ENCODE measurements at regions not wholly inside any gene's neighbourhood (a gene's known extent, or its start where the extent isn't known, plus 50 kb on each side); places are given as distances from the start of the nearest gene placed in this dataset.

DNA sequence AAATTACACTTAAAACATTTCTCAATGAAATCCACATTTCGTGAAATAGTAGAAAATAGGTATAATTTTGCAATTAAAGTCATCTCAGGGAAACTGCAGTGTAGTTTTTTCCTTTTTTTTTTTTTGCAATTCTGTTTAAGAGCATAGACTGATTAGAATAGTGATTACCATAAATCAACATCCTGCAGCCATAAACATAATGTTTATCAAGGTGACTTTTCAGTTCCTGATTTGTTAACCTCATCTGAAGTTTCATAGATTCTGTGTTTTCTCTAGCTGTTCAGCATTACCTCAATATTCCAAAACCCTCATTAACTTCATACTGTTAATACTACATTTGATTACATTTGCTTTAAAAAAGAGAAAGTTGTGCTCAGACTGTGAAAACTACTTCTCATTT lies 286.3 kb upstream of the DACH1 start:
- no peak for DNase-seq

DNA sequence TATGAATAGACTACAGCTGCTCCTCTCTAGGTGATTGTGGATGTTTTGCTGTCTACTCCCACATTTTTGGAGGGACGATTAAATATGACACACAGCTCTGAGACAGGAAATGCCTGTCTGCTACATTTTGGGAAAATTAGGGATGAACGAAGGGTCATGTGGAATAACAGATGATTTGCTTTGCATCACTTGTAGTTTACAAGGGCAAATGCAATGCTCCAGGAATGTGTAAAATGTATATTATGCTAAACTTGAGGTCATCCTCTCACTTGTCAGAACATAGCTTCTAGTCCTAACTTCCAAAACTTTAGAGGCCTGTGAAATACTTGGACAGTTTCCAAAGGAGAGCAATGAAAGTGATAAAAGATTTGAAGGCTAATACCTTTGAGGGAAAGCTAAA lies 284.2 kb upstream of the DACH1 start:
- DNase-seq, result no peak

DNA sequence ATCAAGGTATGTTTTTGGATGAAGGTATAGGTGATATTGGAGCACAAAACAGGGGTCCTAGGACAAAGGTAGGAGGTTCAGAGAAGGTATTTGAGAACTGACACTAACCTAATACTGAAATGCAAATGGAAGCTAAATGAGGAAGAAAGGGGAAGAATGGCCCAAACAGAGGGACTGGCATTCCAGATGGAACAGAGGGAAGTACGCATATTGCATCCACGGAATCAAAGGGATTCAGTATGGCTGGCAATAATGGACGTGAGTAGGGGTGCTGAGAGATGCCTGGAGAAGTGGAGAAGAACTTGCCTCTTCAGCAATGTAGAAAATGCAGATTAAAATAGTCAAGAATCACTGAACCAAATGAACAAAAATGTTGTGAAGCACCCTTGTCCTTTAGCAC lies 283.5 kb upstream of the DACH1 start:
- DNase-seq, result no peak

DNA sequence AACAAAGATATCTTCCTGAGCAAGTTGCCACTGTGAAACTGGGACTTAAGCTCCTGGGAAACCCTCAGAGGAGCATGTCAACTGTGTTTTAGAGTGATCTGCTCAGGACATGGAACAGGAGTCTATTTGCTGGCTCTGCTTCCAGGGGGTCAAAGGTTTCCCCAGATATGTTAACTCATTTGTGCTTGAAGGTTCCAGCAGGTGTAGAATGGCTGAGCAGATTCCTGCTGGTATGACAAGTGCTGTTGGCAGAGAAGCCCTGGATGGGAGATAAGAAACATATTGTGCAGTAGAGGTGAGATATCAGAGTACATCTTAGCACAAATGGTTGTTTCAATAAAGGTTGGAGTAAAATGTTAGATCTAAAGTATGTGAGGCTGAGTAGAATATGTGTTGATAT lies 282.7 kb upstream of the DACH1 start:
- DNase-seq, result no peak

DNA sequence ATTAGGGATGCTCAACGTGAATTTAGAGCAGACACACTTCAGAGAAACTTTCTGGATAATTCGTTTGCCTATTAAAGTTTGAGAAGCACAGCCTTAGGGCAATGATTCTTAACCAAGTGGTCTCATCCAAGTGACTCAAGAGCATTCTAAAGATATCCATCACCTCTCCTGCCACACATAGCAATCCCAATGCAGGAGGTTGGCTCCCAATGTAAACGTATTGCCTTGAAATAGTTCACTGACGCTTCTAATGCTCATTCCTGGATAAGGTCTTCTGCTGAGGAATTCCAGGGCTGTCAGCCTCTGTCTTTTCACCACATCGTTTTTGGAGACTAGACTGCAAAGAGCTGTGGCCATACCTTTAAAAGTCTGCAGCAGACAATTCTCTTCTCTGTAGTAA lies 279.8 kb upstream of the DACH1 start:
- no peak for DNase-seq

DNA sequence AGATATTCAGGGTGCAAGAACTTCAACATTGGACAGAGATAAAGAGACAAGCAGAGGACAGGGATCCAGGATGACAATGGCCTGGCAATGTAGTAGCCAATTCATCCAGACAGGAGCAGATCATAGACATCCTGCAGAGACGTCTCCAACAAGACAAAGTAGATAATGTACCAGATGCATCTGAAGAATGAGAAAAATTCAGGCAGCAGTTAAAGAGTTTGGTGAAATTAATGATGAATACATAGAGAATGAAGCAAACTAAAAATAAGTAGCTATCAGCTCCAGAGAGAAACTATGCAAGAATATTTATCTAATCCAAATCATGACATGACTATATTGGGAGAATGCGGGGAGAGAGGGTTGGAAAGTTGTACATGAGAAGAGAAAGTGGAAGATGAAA lies 278.4 kb upstream of the DACH1 start:
- no peak for DNase-seq

DNA sequence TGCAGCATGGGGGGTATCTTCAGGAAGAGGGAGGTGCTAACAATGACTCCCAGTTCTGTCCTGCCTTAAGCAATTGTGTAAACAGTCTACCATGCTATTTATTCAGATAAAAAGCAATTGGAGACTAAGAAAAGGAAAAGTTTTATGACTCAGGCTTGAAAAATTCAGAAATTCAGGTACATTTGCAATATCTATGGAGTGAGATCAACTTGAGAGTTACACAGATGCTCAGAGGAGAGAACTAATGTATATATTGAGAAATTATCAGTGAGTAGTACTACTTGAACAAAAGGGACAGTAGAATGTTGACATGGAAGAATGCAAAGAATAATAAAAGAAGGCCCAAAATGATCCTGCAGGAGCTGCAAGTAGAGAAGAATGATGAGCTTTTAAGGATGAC lies 277.6 kb upstream of the DACH1 start:
- DNase-seq, result no peak

DNA sequence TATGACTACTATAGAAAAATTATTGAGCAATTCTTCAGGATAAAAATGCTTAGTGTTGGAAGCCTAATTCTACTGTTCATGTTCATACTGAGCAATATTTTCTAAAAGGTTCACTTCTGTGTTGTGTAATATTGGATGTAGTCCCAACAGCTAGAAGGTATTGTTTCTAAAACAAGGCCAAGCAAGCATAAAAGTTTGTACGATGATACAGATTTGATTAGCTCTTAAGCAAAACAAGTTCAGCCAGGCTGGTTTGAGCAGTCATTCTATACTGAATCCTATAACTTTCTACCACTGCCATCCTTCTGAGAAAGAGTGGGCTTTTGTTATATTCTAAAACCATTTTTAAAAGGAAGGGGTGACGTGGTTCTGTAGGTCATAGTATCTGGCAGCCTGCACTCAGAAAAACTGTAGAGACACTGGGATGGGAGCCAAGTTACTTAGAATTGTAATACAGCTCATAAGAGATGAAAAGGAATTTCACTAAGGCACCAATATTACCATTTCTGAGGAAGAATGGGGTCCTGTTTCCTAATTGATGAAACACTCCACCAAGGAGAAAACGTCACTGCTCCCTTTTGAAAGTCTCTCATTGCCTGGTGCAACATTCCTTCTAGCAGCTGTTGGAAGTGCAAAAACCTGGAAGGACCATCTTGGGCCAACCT lies 275.0 kb upstream of the DACH1 start:
- no peak for DNase-seq

DNA sequence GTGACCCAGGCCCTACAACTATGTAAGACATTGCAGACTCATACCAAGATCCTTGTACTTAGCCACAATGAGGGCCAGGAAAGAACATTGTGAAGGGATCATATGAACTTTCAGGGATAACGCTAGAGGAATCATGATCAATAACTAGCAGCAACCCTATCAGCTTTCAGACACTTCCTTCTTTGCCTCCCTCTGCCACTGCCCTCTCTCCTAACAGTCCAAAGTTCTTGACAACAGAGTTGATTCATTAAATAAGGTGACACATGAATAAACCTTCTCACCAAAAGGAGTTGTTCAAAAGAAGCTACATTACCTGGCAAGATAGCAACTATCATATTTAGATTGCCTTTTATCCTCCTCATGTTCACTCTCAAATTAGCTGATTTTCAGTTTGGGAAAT lies 272.2 kb upstream of the DACH1 start:
- no peak for DNase-seq

DNA sequence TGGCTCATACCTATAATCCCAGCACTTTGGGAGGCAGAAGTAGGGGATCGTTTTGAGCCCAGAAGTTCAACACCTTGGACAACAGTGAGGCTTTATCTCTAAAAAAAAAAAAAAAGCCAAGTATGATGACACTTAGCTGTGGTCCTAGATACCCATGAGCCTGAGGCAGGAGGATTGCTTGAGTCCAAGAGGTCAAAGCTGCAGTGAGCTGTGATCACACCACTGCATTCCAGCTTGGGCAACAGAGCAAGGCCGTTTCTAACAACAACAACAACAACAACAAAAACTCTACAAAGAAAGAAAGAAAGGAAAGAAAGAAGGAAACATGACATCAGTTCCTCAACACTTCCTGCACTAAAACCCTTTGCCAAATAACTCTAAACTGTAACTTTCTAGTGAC lies 265.1 kb upstream of the DACH1 start:
- no peak for DNase-seq

DNA sequence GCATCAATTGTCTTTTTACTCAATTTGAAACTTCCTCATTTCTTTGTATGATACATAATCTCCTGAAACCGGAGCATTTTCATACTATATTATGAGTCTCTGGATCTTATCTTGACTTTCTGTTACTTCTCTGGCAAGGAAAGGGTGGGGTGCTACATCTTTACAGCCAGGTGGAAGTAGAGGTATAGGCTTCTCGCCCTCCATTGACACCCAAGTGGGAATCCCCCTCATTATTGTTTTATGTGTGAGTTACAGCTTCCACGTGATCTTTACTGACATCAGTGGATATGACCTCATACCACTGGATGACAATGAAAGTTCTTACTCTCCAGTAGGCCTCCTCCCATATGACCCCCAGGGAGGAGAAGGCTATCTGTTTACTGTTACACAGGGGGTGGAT lies 262.1 kb upstream of the DACH1 start:
- DNase-seq, result peak in 1 of 5 experiments; percentile 50

DNA sequence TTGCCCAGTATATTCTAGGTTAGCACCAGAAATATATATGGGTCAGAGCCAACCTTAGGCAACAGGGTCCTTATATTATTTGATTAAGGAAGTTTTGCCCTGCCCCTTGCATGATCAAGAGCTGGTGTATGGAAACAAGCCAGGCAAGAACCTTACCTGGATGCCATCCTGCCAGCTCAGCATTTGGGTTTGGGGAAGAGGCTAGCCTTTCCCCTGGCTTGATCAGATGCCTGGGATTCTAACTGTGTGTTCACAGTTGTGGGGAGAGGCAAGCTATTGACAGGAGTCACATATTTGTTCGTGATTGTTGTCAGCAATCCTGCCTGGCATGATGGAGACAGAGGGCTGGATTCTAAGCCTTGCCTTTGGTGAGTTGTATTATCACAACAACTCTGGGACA lies 260.0 kb upstream of the DACH1 start:
- DNase-seq, result no peak

DNA sequence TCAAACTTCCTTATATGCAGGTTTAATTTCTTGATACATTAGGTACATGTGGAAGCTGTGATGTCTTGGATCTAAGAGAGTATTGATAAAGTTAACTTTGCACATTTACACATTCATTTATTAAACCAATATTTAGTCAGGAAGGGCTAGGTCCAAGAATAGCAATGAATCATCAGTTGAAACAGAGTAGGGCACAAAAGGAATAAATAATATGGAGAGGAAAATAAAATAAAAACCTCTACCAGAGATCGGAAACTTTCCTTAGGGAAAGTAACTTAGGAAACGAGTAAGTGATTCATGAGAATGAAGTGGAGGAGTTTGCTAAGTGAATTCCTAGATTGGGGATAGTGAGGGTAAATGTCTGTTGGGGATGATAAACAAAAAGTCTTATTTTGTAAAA lies 259.4 kb upstream of the DACH1 start:
- no peak for DNase-seq

DNA sequence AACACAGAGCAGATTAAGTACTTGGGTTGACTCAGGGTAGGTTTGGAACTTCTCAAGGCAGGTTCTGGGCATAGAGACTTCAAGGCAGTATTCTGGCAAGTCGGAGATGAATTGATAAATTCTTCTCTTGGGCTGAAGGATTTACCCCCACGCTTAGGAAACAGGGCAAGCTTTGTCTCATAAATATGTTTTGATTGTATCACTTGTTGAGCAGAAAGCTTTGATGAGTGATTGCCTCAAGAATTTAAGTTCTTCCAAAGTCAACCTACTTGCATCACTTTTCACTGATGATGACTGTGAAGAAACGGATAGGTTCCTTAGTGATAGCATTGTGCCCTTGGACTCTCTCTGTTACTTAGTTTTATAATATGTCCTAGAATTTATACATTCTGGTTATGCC lies 258.6 kb upstream of the DACH1 start:
- DNase-seq, result no peak

DNA sequence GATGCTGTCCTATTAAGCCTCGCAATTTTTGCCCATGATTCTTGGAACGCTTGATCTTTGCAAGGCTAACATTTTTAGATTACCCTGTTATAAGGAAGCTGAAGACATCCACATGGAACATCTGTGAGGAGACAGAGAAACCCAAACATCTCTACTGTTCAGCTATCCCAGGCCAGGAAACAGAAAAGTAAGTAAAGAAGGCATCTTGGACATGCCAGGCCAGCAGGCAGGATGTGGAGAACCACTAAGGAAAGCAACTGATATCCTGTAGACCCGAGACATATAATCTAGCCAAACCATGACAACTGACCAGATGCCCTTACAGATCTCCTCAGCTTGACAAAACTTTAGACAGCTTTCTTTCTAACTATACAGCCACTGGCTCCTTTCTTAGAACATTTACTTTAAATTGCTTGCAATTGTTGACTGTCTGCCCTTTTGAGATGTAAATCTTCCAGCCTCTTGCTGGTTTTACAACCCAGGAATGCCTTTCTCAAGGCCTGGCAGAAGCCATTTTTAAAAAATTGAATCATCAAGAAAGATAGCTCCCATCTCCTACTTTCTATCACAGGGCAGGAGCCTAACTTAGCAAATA lies 255.8 kb upstream of the DACH1 start:
- DNase-seq, result no peak

DNA sequence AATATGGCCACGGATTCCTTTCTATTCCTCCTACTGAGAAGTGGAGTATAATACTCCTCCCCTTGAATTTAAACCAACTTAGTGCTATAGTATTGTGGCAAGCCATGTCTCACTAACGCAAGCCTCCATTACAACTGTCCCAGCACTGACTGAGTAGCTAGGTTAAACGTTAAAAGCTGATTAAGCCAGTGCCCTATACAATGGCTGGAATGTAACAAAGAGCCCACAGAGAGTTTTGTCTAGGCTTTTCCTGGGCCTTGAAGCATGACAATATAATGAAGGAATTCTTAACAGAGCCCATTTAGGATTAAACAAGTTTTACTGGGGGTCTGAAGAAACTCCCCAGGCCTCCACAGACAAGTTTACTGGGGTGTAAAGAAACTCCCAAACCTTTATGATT lies 254.5 kb upstream of the DACH1 start:
- no peak for DNase-seq

DNA sequence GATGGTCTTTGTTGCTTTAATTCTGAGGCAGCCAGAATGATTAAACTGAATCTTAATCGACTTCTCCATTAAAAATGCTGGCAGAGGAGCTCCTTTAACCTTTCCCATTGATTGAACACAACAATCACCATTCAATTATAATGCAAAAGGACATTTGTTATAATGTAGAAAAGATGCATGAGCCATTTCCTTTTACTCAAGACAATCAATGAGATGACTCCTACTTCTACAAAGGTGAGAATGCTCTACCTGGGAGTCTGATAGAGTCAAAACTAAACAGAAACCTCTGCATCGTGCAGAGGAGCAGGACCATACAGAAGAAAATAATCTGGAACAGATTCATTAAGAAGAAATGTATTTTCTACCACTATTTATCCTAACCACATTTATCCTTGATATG lies 253.6 kb upstream of the DACH1 start:
- no peak for DNase-seq

DNA sequence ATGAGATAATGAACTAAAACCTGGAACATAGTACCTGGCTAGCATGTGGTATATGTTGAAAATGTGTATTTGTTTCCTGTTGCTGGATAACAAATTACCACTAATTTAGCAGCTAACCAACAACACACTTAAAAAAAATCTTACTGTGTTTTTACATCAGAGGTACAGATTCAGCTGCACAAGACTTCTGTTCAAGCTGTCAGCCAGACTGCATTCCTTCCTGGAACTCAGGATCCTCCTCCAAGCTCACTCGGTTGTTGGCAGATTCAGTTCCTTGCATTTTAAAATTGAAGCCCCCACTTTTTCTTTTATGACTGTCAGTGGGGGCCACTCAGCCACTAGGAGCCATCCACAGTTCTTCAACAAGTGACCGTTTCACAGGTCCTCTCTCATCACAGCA lies 246.9 kb upstream of the DACH1 start:
- no peak for DNase-seq

DNA sequence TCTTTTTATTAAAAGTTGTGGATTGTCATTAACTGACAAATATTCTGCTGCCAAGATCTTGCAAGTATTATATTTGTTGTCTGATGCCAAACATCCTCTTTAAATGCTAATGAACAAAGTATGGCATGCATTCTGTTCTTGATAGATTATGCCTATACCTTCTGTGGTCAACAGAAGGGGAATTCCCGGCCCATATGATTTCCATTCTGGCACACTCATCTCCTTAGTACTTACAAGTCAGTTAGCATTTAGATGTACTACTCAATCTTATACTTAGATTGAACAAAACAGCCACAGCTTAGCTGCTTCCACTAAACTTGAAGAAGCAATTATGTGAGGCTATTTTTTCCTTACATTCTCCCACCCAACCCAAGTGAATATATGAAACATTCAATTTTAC lies 246.1 kb upstream of the DACH1 start:
- no peak for DNase-seq

DNA sequence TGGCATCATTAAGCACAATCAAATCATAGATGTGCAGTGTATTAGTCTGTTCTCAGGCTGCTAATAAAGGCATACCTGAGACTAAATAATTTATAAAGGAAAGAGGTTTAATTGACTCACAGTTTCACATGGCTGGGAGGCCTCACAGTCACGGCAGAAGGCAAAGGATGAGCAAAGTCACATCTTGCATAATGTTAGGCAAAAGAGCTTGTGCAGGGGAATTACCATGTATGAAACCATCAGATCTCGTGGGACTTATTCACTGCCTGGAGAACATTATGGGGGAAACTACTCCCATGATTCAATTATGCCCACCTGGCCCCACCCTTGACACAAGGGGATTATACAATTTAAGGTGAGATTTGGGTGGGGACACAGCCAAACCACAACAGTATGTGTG lies 245.2 kb upstream of the DACH1 start:
- no peak for DNase-seq

DNA sequence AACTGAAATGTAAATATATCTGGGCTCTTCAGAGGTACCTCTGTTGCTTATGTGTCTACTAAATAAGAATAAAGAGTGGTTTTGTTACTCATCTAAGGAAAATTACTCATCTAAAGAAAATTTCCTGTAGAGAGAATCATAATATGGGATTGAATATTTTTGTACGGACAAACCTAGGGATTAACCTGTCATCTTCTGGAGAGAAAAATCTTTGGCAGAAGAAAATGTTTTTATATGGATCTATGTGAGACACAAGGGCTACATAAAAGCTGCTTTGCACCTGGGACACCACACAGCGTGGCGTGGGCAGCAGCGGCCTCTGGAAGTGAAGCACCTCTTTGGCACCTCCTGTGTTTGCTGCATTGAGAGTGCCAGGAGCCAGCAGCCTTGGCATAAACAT lies 242.9 kb upstream of the DACH1 start:
- DNase-seq, result no peak

DNA sequence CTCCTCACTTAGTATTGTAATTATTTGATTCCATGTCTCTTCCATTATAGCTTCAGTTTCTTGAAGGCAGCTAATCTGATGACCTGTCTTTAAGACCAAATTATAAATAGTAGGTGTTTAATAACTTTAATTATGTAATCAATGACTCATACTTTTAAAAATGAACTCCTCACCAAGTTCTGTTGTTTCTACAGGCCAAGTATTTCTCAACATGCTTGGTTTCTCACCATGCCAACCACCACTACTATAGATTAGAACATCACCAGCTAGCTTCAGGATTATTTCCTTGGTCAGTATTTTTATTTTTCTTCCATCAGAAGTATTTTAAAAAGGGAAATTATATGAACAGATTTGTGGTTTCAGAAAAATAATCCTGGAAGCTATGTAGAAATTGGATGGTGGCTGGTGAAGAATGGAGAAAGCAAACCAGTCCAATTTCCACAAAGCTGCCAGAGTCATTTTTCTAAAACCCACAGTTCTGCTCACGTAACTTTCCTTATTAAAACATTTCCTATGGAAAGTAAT lies 237.7 kb upstream of the DACH1 start:
- DNase-seq, result no peak

DNA sequence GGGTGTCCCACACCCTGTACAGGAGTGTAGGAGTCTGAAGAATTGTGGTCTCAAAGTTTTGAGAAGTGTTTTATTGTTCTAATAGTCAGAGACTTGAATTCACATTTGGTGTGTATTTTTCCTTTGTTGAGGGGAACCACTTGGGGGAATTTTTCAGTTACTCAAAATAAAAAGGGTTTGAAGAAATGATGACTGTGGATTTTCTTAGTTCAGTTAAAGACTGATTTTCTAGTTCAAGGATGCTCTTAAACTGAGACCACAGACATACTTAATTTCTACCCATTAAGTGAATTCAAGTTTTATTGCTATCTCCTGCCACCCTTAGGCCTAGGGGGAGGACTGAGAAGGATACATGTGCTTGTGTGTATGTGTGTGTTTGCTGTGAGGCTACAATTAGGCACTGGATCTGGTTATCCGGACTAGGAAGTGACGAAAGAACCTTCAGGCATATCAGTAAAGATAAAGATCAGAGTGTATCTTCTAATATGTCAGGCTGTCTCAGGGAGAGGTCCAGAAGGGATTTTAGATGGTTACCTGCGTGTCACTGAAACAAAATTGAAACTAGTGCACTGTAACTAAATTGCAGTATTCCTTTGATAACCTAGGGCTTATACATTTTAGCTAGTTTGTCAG lies 234.9 kb upstream of the DACH1 start:
- no peak for DNase-seq

DNA sequence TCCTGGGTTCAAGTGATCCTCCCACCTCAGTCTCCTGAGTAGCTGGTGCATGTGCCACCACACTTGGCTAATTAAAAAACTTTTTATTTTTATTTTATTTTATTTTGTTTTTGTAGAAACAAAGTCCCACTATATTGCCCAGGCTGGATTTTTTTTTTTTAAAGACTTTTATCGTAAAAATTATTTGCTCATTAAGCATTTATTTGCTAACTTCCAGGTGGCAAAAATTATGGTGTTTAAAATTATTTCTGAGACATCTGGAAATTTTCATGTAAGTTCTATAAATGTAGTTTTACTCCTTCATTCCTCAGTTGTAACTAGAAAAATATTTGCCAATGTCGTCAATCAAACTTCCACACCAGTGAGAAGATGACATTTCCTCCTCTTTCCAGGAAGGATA lies 233.3 kb upstream of the DACH1 start:
- no peak for DNase-seq

DNA sequence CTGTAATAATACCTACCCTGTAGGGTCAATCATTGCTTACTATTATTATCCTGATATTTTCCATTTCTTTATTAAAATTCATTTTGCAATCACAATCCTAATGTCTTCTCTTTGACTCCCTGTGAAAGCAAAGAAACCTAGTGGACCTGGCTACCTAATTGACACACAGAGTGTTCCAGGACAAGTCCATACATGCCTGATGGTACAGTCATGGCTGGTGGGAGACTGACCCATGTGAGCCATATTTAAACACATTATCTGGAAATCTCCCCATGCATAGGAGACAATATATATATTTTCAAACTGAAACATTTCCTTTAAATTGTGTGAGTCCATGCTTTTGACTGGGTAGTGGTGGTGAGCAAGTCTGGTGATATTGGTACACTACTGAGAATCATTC lies 230.6 kb upstream of the DACH1 start:
- no peak for DNase-seq

All from T-helper 2 cell (primary cell).